GM23248 (cell line): ENCODE measurements at regions not wholly inside any gene's neighbourhood (a gene's known extent, or its start where the extent isn't known, plus 50 kb on each side); places are given as distances from the start of the nearest gene placed in this dataset.
A peak's percentile ranks its signal among the peaks of the same experiment; 100 is the strongest.

ENCODE experiments used
- DNase-seq: peaks from one replicate; pipeline ENCODE4 v3.0.0-alpha.2; 2015
- H2AFZ ChIP-seq: fragments of 200-600 bp; sonication (generic); 2 replicates; pipeline ENCODE4 v1.6.1; 2016; ENCODE audit warnings: antibody characterized with exemption
- H3F3A ChIP-seq: fragments of 200-600 bp; sonication (generic); 2 replicates; pipeline ENCODE4 v1.6.1; 2016; ENCODE audit warnings: mild to moderate bottlenecking, antibody characterized with exemption, mixed run types; ENCODE audit not compliant: insufficient read depth
- H3K27ac ChIP-seq: fragments of 200-600 bp; sonication (generic); 2 replicates; pipeline ENCODE4 v1.5.1; 2016; ENCODE audit warnings: mild to moderate bottlenecking
- H3K27me3 ChIP-seq: fragments of 200-600 bp; sonication (generic); replicated peaks from 2 replicates; pipeline ENCODE4 v1.6.1; 2016; ENCODE audit warnings: mild to moderate bottlenecking; ENCODE audit not compliant: insufficient read depth
- H3K36me3 ChIP-seq: fragments of 200-600 bp; sonication (generic); 2 replicates; pipeline ENCODE4 v1.6.1; 2016; ENCODE audit warnings: low read depth, mild to moderate bottlenecking
- H3K4me1 ChIP-seq: fragments of 200-600 bp; sonication (generic); 2 replicates; pipeline ENCODE4 v1.6.1; 2016; ENCODE audit warnings: mild to moderate bottlenecking; ENCODE audit not compliant: insufficient read depth
- H3K4me2 ChIP-seq: fragments of 200-600 bp; sonication (generic); one replicate; pipeline ENCODE4 v1.6.1; 2016; ENCODE audit warnings: mild to moderate bottlenecking; ENCODE audit not compliant: unreplicated experiment
- H3K4me3 ChIP-seq: fragments of 200-600 bp; sonication (generic); 2 replicates; pipeline ENCODE4 v1.5.1; 2016; ENCODE audit warnings: mild to moderate bottlenecking
- H3K79me2 ChIP-seq: fragments of 200-600 bp; sonication (generic); 2 replicates; pipeline ENCODE4 v1.6.1; 2016; ENCODE audit warnings: mild to moderate bottlenecking; ENCODE audit not compliant: insufficient read depth
- H3K9ac ChIP-seq: fragments of 200-600 bp; sonication (generic); 2 replicates; pipeline ENCODE4 v1.6.1; 2016; ENCODE audit warnings: mild to moderate bottlenecking
- H3K9me2 ChIP-seq: fragments of 200-600 bp; sonication (generic); 2 replicates; pipeline ENCODE4 v1.6.1; 2016; ENCODE audit warnings: mixed run types, mild to moderate bottlenecking, moderate library complexity; ENCODE audit not compliant: insufficient read depth
- H3K9me3 ChIP-seq: fragments of 200-600 bp; sonication (generic); one replicate; pipeline ENCODE4 v1.6.1; 2017; ENCODE audit warnings: low read depth
- H4K20me1 ChIP-seq: fragments of 200-600 bp; sonication (generic); 2 replicates; pipeline ENCODE4 v1.6.0; 2016; ENCODE audit not compliant: insufficient read depth
- EZH2 ChIP-seq: fragments of 200-600 bp; sonication (generic); IDR thresholded peaks from 2 replicates; pipeline ENCODE4 v1.6.1; 2018; ENCODE audit warnings: antibody characterized with exemption, mild to moderate bottlenecking; ENCODE audit not compliant: insufficient read depth, poor library complexity, severe bottlenecking
- EZH2phosphoT487 ChIP-seq: fragments of 200-600 bp; sonication (generic); IDR thresholded peaks from 2 replicates; pipeline ENCODE4 v1.6.1; 2018; ENCODE audit warnings: antibody characterized with exemption, moderate library complexity, mild to moderate bottlenecking, low read depth; ENCODE audit not compliant: insufficient read depth
- WGBS, 2 experiments: methylation state at CpG; one replicate each; pipeline ENCODE4 v1.1.6; 2015 to 2017; ENCODE audit warnings: low lambda C conversion rate in 2 of 2, low coverage in 1 of 2; ENCODE audit errors: missing lambda C conversion rate in 2 of 2; 5-methylcytosine and 5-hydroxymethylcytosine counted together
- in situ Hi-C: fragments of 300-500 bp; cut with MboI; formaldehyde crosslinking; loops from 2 replicates; pipeline ENCODE4 v1.15.0; 2020

DNA sequence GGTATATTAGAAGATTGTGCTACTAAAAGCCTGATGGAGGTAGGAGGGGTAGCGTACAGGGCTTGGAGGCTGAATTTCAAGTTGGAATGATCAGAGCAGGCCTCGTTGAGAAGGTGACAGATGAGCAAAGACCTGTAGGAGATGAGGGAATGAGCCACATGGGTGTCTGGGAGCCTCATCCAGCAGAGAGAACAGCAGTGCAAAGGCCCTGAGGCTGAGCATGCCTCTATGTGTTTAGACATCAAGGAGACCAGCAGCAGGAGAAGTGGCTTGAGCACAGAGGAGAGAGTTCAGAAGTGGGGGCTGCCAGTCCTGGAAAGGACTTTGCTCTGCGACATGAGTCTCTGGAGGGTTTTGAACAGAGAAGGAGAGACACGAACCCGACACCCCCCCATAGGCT, 111.7 kb downstream of the TMEM130 start:
- no peaks in the 10 kb centered on the region for H3F3A ChIP-seq
- no peak overlapping the region for H3K4me2 ChIP-seq
- in situ Hi-C loops: no loop called here
- no peaks in the 10 kb centered on the region for H3K9me2 ChIP-seq
- no peak overlapping the region for H3K4me3 ChIP-seq
- H4K20me1 ChIP-seq: no peaks in the 10 kb centered on the region
- no peaks in the 10 kb centered on the region for H3K79me2 ChIP-seq
- H3K9me3 ChIP-seq: no peaks in the 10 kb centered on the region
- TF ChIP-seq EZH2: no peak
- no peak for TF ChIP-seq EZH2phosphoT487
- H3K9ac ChIP-seq: no peak overlapping the region
- H3K27ac ChIP-seq: no peak overlapping the region
- 0 out of 2 replicates have a peak, but pooled peaks cover 6% of the 10 kb centered on the region for H3K27me3 ChIP-seq
- no peak overlapping the region for H2AFZ ChIP-seq
- WGBS, 2 experiments: 24 to 46% methylated on average over 5 of the region's 5 CpGs
- no peaks in the 10 kb centered on the region for H3K4me1 ChIP-seq
- no peak for DNase-seq
- no peaks in the 10 kb centered on the region for H3K36me3 ChIP-seq

DNA sequence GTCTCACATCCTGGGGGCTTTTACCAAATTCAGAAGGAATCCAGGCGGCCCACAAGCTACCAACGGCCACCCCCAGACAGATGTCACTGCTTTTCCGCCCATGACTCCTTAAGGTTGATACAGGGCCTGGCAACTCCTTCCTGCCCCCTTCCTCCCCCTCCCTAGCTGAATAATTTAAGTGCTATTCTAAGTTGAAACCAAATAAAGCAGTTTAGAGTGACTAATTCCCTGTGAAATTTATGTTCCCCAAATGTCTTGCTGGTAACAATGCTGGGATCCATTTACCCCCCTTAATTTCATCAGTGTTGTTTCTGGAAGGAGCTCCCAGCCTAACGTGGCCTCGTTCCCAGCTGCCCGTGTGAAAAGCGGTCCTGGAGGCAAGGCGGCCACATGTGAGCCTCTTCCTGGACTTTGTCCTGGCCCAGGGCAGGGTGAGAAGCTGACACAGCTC, 109.6 kb downstream of the TMEM130 start:
- Histone ChIP-seq H3K9ac (no peak overlapping the region), H3K9me3 (no peaks in the 10 kb centered on the region), H3K4me2 (peak overlapping the region; percentile 11), H3K36me3 (no peaks in the 10 kb centered on the region), H3K4me1 (no peaks in the 10 kb centered on the region), H3K4me3 (0 out of 2 replicates have a peak overlapping the region, but pooled peaks have one; percentile 26), H3K9me2 (no peaks in the 10 kb centered on the region), H4K20me1 (no peaks in the 10 kb centered on the region), H3K27me3 (peaks cover 6% of the 10 kb centered on the region; the same call in 1 of the 2 replicates), H2AFZ (no peak overlapping the region), H3K79me2 (no peaks in the 10 kb centered on the region), H3F3A (no peaks in the 10 kb centered on the region), H3K27ac (no peak overlapping the region)
- in situ Hi-C loops: no loop called here
- DNase-seq: peak; percentile 45
- WGBS, 2 experiments: 5 to 7% methylated on average over 8 of the region's 8 CpGs
- TF ChIP-seq EZH2phosphoT487 (no peak), EZH2 (no peak)

DNA sequence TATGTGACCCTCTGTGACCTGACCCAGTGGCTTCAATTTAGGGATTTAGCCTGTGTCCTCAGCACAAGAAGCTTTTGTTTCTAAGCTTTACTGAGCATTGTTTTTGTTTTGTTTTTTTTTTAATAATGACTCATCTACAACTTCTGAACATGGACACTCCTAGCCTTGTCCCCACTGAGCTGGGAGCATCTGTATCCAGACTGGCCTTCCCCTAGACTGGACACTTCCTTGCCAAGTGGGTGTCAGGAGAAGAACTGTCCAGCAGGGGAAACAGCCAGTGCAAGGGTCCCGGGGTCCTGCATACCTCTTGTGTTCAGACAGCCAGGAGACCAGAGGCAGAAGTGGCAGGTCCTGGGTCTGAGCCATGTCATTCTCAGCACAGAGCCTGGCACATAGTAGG, 108.6 kb downstream of the TMEM130 start:
- no peaks in the 10 kb centered on the region for H3K79me2 ChIP-seq
- no peaks in the 10 kb centered on the region; the same call in 1 of the 2 replicates for H3K27me3 ChIP-seq
- no peak overlapping the region for H3K4me3 ChIP-seq
- in situ Hi-C loops: no loop called here
- H3K9me2 ChIP-seq: no peaks in the 10 kb centered on the region
- no peak overlapping the region for H3K27ac ChIP-seq
- no peak overlapping the region for H3K4me2 ChIP-seq
- DNase-seq: no peak
- TF ChIP-seq EZH2phosphoT487 (no peak), EZH2 (no peak)
- no peaks in the 10 kb centered on the region for H4K20me1 ChIP-seq
- H3F3A ChIP-seq: no peaks in the 10 kb centered on the region
- no peaks in the 10 kb centered on the region for H3K36me3 ChIP-seq
- H2AFZ ChIP-seq: no peak overlapping the region
- H3K9me3 ChIP-seq: no peaks in the 10 kb centered on the region
- H3K4me1 ChIP-seq: no peaks in the 10 kb centered on the region
- 23 to 31% methylated on average over 1 of the region's 1 CpG for WGBS, 2 experiments
- no peak overlapping the region for H3K9ac ChIP-seq

DNA sequence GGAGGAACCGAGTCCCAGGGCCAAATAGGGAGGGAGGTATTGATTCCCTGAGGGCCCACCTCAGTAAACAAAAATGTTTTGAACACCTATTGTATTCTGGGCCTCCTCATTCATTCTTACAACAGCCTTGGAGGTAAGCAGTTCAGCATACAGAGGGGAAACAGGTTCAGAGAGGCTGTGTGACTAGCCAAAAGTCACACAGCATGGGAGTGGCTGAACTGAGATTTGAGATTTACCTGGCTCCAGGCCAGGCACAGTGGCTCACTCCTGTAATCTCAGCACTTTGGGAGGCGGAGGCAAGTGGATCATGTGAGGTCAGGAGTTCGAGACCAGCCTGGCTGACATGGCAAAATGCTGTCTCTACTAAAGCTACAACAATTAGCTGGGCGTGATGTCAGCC, 107.2 kb downstream of the TMEM130 start:
- Histone ChIP-seq H4K20me1 (no peaks in the 10 kb centered on the region), H3K4me1 (no peaks in the 10 kb centered on the region), H3K79me2 (no peaks in the 10 kb centered on the region), H2AFZ (no peak overlapping the region), H3K27ac (no peak overlapping the region), H3K9me3 (no peaks in the 10 kb centered on the region), H3K36me3 (no peaks in the 10 kb centered on the region), H3K27me3 (no peaks in the 10 kb centered on the region; the same call in 1 of the 2 replicates), H3K4me2 (no peak overlapping the region), H3K4me3 (no peak overlapping the region), H3K9ac (no peak overlapping the region), H3K9me2 (no peaks in the 10 kb centered on the region), H3F3A (no peaks in the 10 kb centered on the region)
- in situ Hi-C loops: no loop called here
- DNase-seq: no peak
- 7 to 12% methylated on average over 4 of the region's 4 CpGs for WGBS, 2 experiments
- no peak for TF ChIP-seq EZH2phosphoT487

- Histone ChIP-seq H4K20me1 (no peaks in the 10 kb centered on the region), H3K27me3 (no peaks in the 10 kb centered on the region; the same call in 1 of the 2 replicates), H2AFZ (no peak overlapping the region), H3F3A (no peaks in the 10 kb centered on the region), H3K9me2 (no peaks in the 10 kb centered on the region), H3K79me2 (no peaks in the 10 kb centered on the region), H3K36me3 (no peaks in the 10 kb centered on the region), H3K27ac (no peak overlapping the region), H3K4me1 (no peaks in the 10 kb centered on the region), H3K4me3 (no peak overlapping the region), H3K4me2 (no peak overlapping the region), H3K9me3 (no peaks in the 10 kb centered on the region), H3K9ac (no peak overlapping the region)
- DNase-seq: no peak
- 64 to 68% methylated on average over 8 of the region's 8 CpGs for WGBS, 2 experiments
- in situ Hi-C loops: no loop called here
- TF ChIP-seq EZH2phosphoT487: no peak
- no peak for TF ChIP-seq EZH2
Observed at GRCh38 chr7:98763441-98763840, 106.4 kb downstream of the TMEM130 start.
